Prostate gland (tissue), 2 donors: ENCODE measurements at regions not wholly inside any gene's neighbourhood (a gene's known extent, or its start where the extent isn't known, plus 50 kb on each side); places are given as distances from the start of the nearest gene placed in this dataset.

Experiments
- DNase-seq: peaks from one replicate; pipeline ENCODE4 v3.0.0-alpha.2; 2019; ENCODE audit warnings: low spot score
- H3K27ac ChIP-seq, 2 donors: fragments of 200-600 bp; sonication (generic); 2 replicates each; pipeline ENCODE4 v1.5.1; 2017 to 2019
- H3K27me3 ChIP-seq: fragments of 200-600 bp; sonication (generic); replicated peaks from 2 replicates; pipeline ENCODE4 v1.5.1; 2019; ENCODE audit not compliant: insufficient read depth
- H3K36me3 ChIP-seq, 2 donors: fragments of 200-600 bp; sonication (generic); 1 replicate in 1 of 2; 2 replicates in 1 of 2; pipeline versions ENCODE4 v1.5.1 to v1.8.1; 2017 to 2019
- H3K4me1 ChIP-seq: fragments of 200-600 bp; sonication (generic); replicated peaks from 2 replicates; pipeline ENCODE4 v1.5.1; 2019
- H3K4me3 ChIP-seq, 2 donors: fragments of 200-600 bp; sonication (generic); 2 replicates each; pipeline ENCODE4 v1.5.1; 2017 to 2019
- H3K9me3 ChIP-seq: fragments of 200-600 bp; sonication (generic); 2 replicates; pipeline ENCODE4 v1.5.1; 2017
- POLR2A ChIP-seq: fragments of 450-650 bp; IDR thresholded peaks from one replicate; pipeline ENCODE4 v1.6.1; 2016; ENCODE audit warnings: antibody characterized with exemption, mild to moderate bottlenecking
- POLR2AphosphoS5 ChIP-seq: sonication (generic); formaldehyde crosslinking; IDR thresholded peaks from one replicate; pipeline ENCODE4 v1.6.1; 2017; ENCODE audit warnings: antibody characterized with exemption
- WGBS: methylation state at CpG from one replicate; pipeline ENCODE4 v1.1.5; 2018; 5-methylcytosine and 5-hydroxymethylcytosine counted together
- intact Hi-C: fragments of 100-400 bp; cut with DNase I; formaldehyde crosslinking; loops from one replicate; pipeline ENCODE4 v1.14.2; 2022
- TF ChIP-seq, protein P1 (sequence below), 4 experiments: fragments of 200-600 bp in 2 of 4; fragments of 450-650 bp in 2 of 4; sonication (generic) in 2 of 4; IDR thresholded peaks; 1 replicate in 3 of 4; 2 replicates in 1 of 4; pipeline ENCODE4 v1.5.1; 2016 to 2019; ENCODE audit warnings: antibody characterized with exemption in 4 of 4, mild to moderate bottlenecking in 2 of 4, moderate library complexity in 2 of 4

DNA sequence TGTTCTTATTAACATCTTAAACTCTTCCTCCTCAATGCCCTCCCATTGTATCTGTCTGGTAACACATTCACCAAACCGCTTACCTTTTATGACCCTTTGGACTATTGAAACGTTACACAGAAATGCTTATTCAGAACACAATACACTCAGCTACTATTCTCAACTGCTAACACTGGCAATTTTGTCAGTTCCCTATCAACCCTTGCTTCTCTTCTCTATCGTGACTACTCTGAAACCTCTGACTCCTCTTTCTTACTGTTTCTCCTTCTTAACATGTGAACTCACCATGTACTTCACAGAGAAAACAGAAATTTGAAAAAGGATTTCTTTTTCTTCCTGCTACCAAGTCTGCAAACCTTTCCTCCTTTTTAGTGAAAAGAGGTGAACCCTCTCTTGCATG is 232.9 kb upstream of the GPR149 start:
- WGBS, result 66% methylated on average over 3 of the region's 3 CpGs
- H3K9me3 ChIP-seq, result no peaks in the 10 kb centered on the region
- DNase-seq, result no peak
- TF ChIP-seq, protein P1, sequence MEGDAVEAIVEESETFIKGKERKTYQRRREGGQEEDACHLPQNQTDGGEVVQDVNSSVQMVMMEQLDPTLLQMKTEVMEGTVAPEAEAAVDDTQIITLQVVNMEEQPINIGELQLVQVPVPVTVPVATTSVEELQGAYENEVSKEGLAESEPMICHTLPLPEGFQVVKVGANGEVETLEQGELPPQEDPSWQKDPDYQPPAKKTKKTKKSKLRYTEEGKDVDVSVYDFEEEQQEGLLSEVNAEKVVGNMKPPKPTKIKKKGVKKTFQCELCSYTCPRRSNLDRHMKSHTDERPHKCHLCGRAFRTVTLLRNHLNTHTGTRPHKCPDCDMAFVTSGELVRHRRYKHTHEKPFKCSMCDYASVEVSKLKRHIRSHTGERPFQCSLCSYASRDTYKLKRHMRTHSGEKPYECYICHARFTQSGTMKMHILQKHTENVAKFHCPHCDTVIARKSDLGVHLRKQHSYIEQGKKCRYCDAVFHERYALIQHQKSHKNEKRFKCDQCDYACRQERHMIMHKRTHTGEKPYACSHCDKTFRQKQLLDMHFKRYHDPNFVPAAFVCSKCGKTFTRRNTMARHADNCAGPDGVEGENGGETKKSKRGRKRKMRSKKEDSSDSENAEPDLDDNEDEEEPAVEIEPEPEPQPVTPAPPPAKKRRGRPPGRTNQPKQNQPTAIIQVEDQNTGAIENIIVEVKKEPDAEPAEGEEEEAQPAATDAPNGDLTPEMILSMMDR (IDR thresholded peaks at IDR 0.05), result no peak
- TF ChIP-seq POLR2AphosphoS5 (no peak), POLR2A (no peak)
- no peaks in the 10 kb centered on the region for H3K4me1 ChIP-seq
- H3K36me3 ChIP-seq, result no peaks in the 10 kb centered on the region
- intact Hi-C loops, result no loop called here
- H3K27ac ChIP-seq, result no peak overlapping the region
- no peaks in the 10 kb centered on the region for H3K27me3 ChIP-seq
- H3K4me3 ChIP-seq, result no peak overlapping the region

DNA sequence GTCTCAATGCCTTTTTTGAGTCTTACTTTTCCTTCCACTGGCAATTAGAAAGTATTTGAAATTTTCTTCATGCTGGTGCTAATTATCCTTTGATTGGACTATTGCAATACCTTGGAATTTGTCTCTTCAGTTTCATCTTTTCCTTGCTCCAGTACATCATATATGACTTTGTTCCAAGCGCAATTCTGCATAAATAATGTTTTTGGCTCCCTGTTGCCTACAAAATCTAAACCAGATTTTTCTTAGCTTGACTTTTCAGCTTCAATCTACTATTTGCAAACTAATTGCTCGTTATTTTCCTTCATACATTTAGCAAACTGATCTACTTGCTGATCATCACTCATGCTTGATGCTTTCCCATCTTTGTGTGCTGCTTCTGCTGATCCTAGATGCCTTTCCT is 230.8 kb upstream of the GPR149 start:
- no peak overlapping the region for H3K27ac ChIP-seq
- H3K4me3 ChIP-seq, result no peak overlapping the region
- TF ChIP-seq POLR2AphosphoS5 (no peak), POLR2A (no peak)
- TF ChIP-seq, protein P1 (IDR thresholded peaks at IDR 0.05), result no peak
- no peaks in the 10 kb centered on the region for H3K4me1 ChIP-seq
- H3K36me3 ChIP-seq, result no peaks in the 10 kb centered on the region
- no peaks in the 10 kb centered on the region for H3K9me3 ChIP-seq
- H3K27me3 ChIP-seq, result no peaks in the 10 kb centered on the region
- 91% methylated on average over 2 of the region's 2 CpGs for WGBS
- intact Hi-C loops, result no loop called here
- DNase-seq, result no peak

DNA sequence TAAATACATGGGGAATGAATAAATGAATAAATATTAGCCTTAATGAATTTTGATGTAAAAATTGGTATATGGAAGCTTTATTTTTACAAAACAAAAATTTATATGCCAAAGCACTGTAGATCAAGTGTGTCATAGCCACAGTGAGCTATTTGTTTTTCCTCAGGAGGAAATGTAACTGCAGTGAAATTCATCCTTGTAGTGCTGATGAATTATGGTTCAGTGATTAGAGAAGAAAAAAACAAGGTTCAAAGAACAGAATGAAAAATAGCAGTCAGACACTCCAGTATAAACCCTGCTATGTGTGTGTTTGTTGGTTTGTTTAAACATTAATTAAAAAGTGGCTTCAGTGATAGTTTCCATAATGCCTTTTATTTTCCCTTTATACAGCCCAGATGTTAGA is 228.0 kb upstream of the GPR149 start:
- no peaks in the 10 kb centered on the region for H3K4me1 ChIP-seq
- no peaks in the 10 kb centered on the region for H3K9me3 ChIP-seq
- H3K27ac ChIP-seq, result no peak overlapping the region
- intact Hi-C loops, result no loop called here
- TF ChIP-seq POLR2AphosphoS5 (no peak), POLR2A (no peak)
- TF ChIP-seq, protein P1 (IDR thresholded peaks at IDR 0.05), result no peak
- H3K27me3 ChIP-seq, result no peaks in the 10 kb centered on the region
- no peaks in the 10 kb centered on the region for H3K36me3 ChIP-seq
- no peak overlapping the region for H3K4me3 ChIP-seq
- no peak for DNase-seq

DNA sequence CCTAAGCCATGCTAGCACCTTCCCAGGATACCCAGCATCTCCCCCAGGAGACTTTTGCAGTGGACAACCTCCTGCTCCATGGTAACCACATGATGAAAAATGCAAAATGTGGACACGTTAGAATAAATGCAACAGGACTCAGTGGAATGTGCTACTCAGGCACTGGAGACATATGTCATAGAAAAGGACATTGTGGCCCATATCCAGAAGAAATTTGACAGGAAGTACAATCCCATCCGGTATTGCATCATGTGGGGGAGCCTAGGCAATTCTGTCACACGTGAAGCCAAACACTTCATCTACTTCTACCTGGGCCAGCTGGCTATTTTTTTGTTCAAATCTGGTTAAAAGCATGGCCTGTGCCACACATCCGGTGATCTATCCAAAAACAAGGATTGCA is 227.2 kb upstream of the GPR149 start:
- H3K9me3 ChIP-seq, result no peaks in the 10 kb centered on the region
- no peaks in the 10 kb centered on the region for H3K27me3 ChIP-seq
- no peak for DNase-seq
- intact Hi-C loops, result no loop called here
- TF ChIP-seq, protein P1 (IDR thresholded peaks at IDR 0.05), result no peak
- TF ChIP-seq POLR2AphosphoS5, result no peak
- no peak for TF ChIP-seq POLR2A
- no peaks in the 10 kb centered on the region for H3K36me3 ChIP-seq
- no peak overlapping the region for H3K4me3 ChIP-seq
- no peaks in the 10 kb centered on the region for H3K4me1 ChIP-seq
- 79% methylated on average over 4 of the region's 4 CpGs for WGBS
- H3K27ac ChIP-seq, result no peak overlapping the region

DNA sequence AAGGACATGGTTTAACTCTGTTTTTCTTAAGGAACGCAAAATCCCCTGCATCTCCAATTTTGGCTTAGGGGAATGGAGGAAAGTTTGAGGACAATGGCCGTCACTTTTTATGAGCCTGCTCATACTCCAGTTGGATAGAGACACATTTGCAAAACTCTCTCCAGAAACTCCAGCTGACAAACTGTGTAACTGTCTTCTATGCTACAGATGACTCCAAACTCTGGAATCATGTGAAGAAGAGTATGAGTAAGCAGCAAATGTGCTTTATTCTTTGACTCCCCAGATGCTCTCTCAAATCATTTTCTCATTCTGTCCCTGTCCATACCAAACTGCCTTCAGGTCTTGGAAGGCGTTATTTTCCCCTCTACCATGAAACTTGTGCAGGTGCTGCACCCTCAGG is 226.5 kb upstream of the GPR149 start:
- H3K27me3 ChIP-seq, result no peaks in the 10 kb centered on the region
- WGBS, result 79% methylated on average over 3 of the region's 3 CpGs
- no peak overlapping the region for H3K4me3 ChIP-seq
- H3K9me3 ChIP-seq, result no peaks in the 10 kb centered on the region
- TF ChIP-seq POLR2AphosphoS5 (no peak), POLR2A (no peak)
- TF ChIP-seq, protein P1 (IDR thresholded peaks at IDR 0.05), result no peak
- H3K27ac ChIP-seq, result no peak overlapping the region
- no peaks in the 10 kb centered on the region for H3K36me3 ChIP-seq
- no peak for DNase-seq
- no peaks in the 10 kb centered on the region for H3K4me1 ChIP-seq
- intact Hi-C loops, result no loop called here
